ENCODE measurements at regions not wholly inside any gene's neighbourhood (a gene's known extent, or its start where the extent isn't known, plus 50 kb on each side); places are given as distances from the start of the nearest gene placed in this dataset.
"Not testable (repeated sequence)": the region's sequence is repeated elsewhere in the genome, so short reads cannot be mapped to it uniquely, and the experiment has no call there.

DNA sequence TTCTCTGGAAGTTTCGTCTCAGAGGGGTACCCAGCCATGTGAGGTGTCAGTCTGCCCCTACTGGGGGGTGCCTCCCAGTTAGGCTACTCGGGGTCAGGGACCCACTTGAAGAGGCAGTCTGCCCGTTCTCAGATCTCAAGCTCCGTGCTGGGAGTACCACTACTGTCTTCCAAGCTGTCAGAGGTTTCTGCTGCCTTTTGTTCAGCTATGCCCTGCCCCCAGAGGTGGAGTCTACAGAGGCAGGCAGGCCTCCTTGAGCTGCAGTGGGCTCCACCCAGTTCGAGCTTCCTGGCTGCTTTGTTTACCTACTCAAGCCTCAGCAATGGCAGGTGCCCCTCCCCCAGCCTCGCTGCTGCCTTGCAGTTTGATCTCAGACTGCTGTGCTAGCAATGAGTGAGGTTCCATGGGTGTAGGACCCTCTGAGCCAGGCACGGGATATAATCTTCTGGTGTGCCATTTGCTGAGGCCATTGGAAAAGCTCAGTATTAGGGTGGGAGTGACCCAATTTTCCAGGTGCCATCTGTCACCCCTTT, 71.0 kb upstream of the SH3GLB1 start:
- not testable (repeated sequence) for DNase-seq (ENCODE audit: low read depth); H3K4me3 ChIP-seq (ENCODE audit: low read depth, low read length)

- no peak for DNase-seq (ENCODE audit: low read depth)
- no peak for TF ChIP-seq CTCF (IDR thresholded peaks at IDR 0.05; ENCODE audit: insufficient read depth, low read length)
- H3K4me3 ChIP-seq (ENCODE audit: low read depth, low read length), result no peak overlapping the region
Observed at GRCh38 chr1:86633921-86634320, 70.5 kb upstream of the SH3GLB1 start.

DNA sequence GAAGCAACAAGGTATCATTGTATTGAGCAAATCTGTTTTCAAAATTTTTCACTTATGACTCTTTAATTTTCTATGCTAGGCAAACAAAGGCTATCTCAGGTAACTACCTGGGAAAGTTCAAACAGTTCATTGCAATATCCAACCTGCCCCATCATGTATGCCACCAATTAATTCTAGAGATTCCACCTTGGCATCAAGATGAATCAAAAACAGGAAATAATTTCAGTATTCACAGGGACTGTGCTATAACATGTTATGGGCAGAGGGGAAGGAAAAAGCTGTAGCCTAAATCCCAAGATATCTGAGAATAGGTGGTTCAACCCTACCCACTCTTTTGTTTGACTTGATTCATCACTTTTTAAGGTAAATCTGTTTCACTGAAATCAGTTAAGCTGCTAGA, 67.5 kb upstream of the SH3GLB1 start:
- no peak for DNase-seq (ENCODE audit: low read depth)
- H3K4me3 ChIP-seq (ENCODE audit: low read depth, low read length), result no peak overlapping the region
- TF ChIP-seq CTCF (IDR thresholded peaks at IDR 0.05; ENCODE audit: insufficient read depth, low read length), result no peak

GRCh38 chr1:86640161-86640670, 64.2 kb upstream of the SH3GLB1 start:
- no peak for TF ChIP-seq CTCF (IDR thresholded peaks at IDR 0.05; ENCODE audit: insufficient read depth, low read length)
- no peak overlapping the region for H3K4me3 ChIP-seq (ENCODE audit: low read depth, low read length)
- DNase-seq (ENCODE audit: low read depth), result peak; percentile 41

DNA sequence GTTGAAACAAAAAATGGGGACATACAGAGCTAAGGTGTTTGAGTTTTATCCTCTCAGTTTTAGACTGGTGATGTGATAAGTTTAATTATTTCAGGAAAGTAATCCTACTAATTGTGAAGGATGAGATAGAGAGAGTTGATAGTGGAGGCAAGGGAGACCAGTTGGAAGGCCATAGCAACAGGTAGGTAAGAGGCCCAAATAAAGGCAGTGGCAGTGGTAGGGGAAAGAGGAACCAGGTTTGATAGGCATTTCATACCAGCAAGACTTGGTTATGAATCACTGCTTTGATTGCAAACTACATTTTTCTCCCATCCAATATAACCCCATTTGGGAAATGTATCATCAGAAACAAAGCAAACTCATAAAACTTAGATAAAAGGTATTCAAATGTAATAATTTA, 63.1 kb upstream of the SH3GLB1 start:
- DNase-seq (ENCODE audit: low read depth), result no peak
- H3K4me3 ChIP-seq (ENCODE audit: low read depth, low read length), result no peak overlapping the region

DNA sequence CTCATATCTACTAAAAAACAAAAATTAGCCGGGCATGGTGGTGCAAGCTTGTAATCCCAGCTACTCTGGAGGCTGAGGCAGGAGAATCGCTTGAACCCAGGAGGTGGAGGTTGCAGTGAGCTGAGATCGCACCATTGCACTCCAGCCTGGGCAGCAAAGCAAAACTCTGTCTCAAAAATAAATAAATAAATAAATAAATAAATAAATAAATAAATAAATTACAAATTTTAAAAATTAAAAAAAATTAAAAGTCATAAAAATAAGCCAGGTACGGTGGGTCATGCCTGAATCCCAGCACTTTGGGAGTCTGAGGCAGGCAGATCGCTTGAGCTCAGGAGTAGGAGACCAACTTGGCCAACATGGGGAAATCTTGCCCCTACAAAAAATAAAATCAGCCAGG, 59.7 kb upstream of the SH3GLB1 start:
- not testable (repeated sequence) for H3K4me3 ChIP-seq (ENCODE audit: low read depth, low read length); DNase-seq (ENCODE audit: low read depth)

More for the DNA sequence above, 63.1 kb upstream of the SH3GLB1 start:
- no peak for TF ChIP-seq CTCF (IDR thresholded peaks at IDR 0.05; ENCODE audit: insufficient read depth, low read length)

DNA sequence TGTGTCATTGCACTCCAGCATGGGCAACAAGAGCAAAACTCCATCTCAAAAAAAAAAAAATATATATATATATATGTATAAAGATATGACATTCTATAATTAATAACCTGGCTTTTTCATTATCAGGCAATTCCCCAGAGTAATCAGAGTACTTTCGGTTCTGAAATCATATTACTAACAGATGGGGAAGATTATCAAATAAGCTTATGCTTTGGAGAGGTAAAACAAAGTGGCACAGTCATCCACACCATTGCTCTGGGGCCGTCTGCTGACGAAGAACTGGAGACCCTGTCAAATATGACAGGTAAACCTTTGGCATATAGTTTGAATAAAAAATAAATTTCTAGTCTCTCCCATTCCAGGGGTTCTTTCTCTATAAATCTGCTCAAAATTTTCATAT, 58.5 kb upstream of the SH3GLB1 start:
- no peak for TF ChIP-seq CTCF (IDR thresholded peaks at IDR 0.05; ENCODE audit: insufficient read depth, low read length)
- H3K4me3 ChIP-seq (ENCODE audit: low read depth, low read length), result no peak overlapping the region
- DNase-seq (ENCODE audit: low read depth), result no peak

DNA sequence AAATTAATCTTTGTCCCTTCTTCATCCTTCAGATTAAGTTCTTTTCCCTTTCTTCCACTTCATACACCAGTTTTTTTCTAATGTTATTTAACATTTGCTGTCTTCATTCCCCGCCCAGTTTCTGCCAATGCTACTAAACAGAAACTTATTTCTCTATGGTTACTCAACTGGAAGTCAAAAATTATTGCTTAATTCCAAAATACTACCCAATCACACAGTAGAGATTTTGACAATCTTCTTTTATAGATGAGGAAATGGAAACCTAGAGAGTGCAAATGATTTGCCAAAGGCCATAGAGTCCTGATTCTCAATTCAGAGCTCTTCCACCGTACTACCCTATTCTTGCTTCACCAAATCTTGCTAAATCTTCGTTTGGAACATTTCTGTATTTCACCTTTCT, 58.1 kb upstream of the SH3GLB1 start:
- no peak for DNase-seq (ENCODE audit: low read depth)
- no peak overlapping the region for H3K4me3 ChIP-seq (ENCODE audit: low read depth, low read length)
- no peak for TF ChIP-seq CTCF (IDR thresholded peaks at IDR 0.05; ENCODE audit: insufficient read depth, low read length)
